ENCODE measurements at regions not wholly inside any gene's neighbourhood (a gene's known extent, or its start where the extent isn't known, plus 50 kb on each side); places are given as distances from the start of the nearest gene placed in this dataset.

DNA sequence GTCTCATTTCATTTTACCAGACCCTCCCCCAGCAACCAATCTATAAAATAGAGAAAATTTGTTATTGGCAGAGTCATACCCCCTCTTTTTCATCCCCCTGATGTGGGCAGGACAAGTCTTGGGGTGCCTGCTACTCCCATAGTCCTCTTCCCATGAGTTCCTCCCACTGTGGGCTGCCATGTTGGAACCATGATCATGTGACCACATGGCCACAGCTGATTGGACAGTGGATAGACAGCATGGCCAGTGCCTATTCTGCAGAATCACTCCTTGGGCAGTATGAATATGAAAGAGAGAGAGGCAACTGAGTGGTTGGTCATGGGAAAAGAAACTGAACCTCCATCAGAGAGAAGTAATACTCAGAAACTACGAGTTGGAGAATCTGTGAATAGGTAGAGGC lies 84.9 kb downstream of the PDCL3 start:
- H3K9me3 ChIP-seq (ENCODE audit: control insufficient read depth, insufficient read depth, low read depth, low read length): no peaks in the 10 kb centered on the region
- CTCF ChIA-PET: interaction anchor here (2.6 kb wide), 1 partner anchor 38 kb away, joined by 9 read pairs; no protein-coding TSS in a partner anchor
- no peaks in the 10 kb centered on the region for H3K4me1 ChIP-seq (ENCODE audit: control insufficient read depth, insufficient read depth, low read length)
- POLR2A ChIA-PET: no interaction called here
- no peak overlapping the region for H3K27ac ChIP-seq (ENCODE audit: extremely low read depth, low read depth, low read length)
- H3K4me3 ChIP-seq (ENCODE audit: low read depth, low read length): no peak overlapping the region
- no peaks in the 10 kb centered on the region for H3K36me3 ChIP-seq (ENCODE audit: control insufficient read depth in 2 of 2, insufficient read depth in 1 of 2, low read length in 2 of 2)
- TF ChIP-seq, protein P1, sequence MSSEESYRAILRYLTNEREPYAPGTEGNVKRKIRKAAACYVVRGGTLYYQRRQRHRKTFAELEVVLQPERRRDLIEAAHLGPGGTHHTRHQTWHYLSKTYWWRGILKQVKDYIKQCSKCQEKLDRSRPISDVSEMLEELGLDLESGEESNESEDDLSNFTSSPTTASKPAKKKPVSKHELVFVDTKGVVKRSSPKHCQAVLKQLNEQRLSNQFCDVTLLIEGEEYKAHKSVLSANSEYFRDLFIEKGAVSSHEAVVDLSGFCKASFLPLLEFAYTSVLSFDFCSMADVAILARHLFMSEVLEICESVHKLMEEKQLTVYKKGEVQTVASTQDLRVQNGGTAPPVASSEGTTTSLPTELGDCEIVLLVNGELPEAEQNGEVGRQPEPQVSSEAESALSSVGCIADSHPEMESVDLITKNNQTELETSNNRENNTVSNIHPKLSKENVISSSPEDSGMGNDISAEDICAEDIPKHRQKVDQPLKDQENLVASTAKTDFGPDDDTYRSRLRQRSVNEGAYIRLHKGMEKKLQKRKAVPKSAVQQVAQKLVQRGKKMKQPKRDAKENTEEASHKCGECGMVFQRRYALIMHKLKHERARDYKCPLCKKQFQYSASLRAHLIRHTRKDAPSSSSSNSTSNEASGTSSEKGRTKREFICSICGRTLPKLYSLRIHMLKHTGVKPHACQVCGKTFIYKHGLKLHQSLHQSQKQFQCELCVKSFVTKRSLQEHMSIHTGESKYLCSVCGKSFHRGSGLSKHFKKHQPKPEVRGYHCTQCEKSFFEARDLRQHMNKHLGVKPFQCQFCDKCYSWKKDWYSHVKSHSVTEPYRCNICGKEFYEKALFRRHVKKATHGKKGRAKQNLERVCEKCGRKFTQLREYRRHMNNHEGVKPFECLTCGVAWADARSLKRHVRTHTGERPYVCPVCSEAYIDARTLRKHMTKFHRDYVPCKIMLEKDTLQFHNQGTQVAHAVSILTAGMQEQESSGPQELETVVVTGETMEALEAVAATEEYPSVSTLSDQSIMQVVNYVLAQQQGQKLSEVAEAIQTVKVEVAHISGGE (tag by site-specific recombination; conservative IDR thresholded peaks at IDR 0.05; ENCODE audit: low read depth): no peak
- TF ChIP-seq, protein P2, sequence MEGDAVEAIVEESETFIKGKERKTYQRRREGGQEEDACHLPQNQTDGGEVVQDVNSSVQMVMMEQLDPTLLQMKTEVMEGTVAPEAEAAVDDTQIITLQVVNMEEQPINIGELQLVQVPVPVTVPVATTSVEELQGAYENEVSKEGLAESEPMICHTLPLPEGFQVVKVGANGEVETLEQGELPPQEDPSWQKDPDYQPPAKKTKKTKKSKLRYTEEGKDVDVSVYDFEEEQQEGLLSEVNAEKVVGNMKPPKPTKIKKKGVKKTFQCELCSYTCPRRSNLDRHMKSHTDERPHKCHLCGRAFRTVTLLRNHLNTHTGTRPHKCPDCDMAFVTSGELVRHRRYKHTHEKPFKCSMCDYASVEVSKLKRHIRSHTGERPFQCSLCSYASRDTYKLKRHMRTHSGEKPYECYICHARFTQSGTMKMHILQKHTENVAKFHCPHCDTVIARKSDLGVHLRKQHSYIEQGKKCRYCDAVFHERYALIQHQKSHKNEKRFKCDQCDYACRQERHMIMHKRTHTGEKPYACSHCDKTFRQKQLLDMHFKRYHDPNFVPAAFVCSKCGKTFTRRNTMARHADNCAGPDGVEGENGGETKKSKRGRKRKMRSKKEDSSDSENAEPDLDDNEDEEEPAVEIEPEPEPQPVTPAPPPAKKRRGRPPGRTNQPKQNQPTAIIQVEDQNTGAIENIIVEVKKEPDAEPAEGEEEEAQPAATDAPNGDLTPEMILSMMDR (tag by site-specific recombination; IDR thresholded peaks at IDR 0.05): no peak
- no peak for TF ChIP-seq ZNF777 (tag by site-specific recombination; IDR thresholded peaks at IDR 0.05; ENCODE audit: borderline replicate concordance)
- no peak for TF ChIP-seq ZNF776 (tag by site-specific recombination; IDR thresholded peaks at IDR 0.05; ENCODE audit: borderline replicate concordance)
- no peak for TF ChIP-seq ZNF146 (tag by site-specific recombination; IDR thresholded peaks at IDR 0.05)
- no peak for TF ChIP-seq ZNF239 (tag by site-specific recombination; IDR thresholded peaks at IDR 0.05)
- no peak for TF ChIP-seq ZNF768 (tag by site-specific recombination; IDR thresholded peaks at IDR 0.05)
- no peak for TF ChIP-seq BCL11B (tag by site-specific recombination; IDR thresholded peaks at IDR 0.05; ENCODE audit: low read depth)

DNA sequence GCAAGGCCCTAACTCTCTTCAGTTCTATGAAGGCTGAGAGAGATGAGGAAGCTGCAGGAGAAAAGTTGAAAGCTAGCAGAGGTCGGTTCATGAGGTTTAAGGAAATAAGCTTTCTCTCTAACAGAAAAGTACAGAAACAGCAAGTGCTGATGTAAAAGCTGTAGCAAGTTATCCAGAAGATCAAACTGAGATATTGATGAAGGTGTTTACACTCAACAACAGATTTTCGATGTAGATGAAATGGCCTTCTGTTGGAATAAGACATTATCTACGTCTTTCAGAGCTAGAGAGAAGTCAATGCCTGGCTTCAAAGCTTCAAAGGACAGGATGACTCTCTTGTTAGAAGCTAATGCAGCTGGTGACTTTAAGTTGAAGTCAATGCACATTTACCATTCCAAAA lies 87.4 kb downstream of the PDCL3 start:
- H3K4me3 ChIP-seq (ENCODE audit: low read depth, low read length): no peak overlapping the region
- H3K4me1 ChIP-seq (ENCODE audit: control insufficient read depth, insufficient read depth, low read length): no peaks in the 10 kb centered on the region
- no peak for TF ChIP-seq ZNF24 (tag by site-specific recombination; IDR thresholded peaks at IDR 0.05)
- TF ChIP-seq ZNF626 (tag by site-specific recombination; IDR thresholded peaks at IDR 0.05): no peak
- no peak for TF ChIP-seq ZNF394 (tag by site-specific recombination; IDR thresholded peaks at IDR 0.05; ENCODE audit: borderline replicate concordance)
- no peak for TF ChIP-seq ZNF169 (tag by site-specific recombination; IDR thresholded peaks at IDR 0.05)
- TF ChIP-seq PRDM1 (tag by site-specific recombination; IDR thresholded peaks at IDR 0.05): no peak
- no peak for TF ChIP-seq KLF8 (tag by site-specific recombination; IDR thresholded peaks at IDR 0.05)
- no peak for TF ChIP-seq ZNF623 (tag by site-specific recombination; IDR thresholded peaks at IDR 0.05)
- no peak for TF ChIP-seq RBAK (tag by site-specific recombination; IDR thresholded peaks at IDR 0.05)
- no peak for TF ChIP-seq ZNF404 (tag by site-specific recombination; IDR thresholded peaks at IDR 0.05)
- TF ChIP-seq ZNF571 (tag by site-specific recombination; IDR thresholded peaks at IDR 0.05): no peak
- TF ChIP-seq KLF10 (tag by site-specific recombination; IDR thresholded peaks at IDR 0.05): no peak
- TF ChIP-seq, protein P3, sequence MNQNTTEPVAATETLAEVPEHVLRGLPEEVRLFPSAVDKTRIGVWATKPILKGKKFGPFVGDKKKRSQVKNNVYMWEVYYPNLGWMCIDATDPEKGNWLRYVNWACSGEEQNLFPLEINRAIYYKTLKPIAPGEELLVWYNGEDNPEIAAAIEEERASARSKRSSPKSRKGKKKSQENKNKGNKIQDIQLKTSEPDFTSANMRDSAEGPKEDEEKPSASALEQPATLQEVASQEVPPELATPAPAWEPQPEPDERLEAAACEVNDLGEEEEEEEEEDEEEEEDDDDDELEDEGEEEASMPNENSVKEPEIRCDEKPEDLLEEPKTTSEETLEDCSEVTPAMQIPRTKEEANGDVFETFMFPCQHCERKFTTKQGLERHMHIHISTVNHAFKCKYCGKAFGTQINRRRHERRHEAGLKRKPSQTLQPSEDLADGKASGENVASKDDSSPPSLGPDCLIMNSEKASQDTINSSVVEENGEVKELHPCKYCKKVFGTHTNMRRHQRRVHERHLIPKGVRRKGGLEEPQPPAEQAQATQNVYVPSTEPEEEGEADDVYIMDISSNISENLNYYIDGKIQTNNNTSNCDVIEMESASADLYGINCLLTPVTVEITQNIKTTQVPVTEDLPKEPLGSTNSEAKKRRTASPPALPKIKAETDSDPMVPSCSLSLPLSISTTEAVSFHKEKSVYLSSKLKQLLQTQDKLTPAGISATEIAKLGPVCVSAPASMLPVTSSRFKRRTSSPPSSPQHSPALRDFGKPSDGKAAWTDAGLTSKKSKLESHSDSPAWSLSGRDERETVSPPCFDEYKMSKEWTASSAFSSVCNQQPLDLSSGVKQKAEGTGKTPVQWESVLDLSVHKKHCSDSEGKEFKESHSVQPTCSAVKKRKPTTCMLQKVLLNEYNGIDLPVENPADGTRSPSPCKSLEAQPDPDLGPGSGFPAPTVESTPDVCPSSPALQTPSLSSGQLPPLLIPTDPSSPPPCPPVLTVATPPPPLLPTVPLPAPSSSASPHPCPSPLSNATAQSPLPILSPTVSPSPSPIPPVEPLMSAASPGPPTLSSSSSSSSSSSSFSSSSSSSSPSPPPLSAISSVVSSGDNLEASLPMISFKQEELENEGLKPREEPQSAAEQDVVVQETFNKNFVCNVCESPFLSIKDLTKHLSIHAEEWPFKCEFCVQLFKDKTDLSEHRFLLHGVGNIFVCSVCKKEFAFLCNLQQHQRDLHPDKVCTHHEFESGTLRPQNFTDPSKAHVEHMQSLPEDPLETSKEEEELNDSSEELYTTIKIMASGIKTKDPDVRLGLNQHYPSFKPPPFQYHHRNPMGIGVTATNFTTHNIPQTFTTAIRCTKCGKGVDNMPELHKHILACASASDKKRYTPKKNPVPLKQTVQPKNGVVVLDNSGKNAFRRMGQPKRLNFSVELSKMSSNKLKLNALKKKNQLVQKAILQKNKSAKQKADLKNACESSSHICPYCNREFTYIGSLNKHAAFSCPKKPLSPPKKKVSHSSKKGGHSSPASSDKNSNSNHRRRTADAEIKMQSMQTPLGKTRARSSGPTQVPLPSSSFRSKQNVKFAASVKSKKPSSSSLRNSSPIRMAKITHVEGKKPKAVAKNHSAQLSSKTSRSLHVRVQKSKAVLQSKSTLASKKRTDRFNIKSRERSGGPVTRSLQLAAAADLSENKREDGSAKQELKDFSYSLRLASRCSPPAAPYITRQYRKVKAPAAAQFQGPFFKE (tag by site-specific recombination; IDR thresholded peaks at IDR 0.05; ENCODE audit: borderline replicate concordance): no peak
- TF ChIP-seq ZNF585B (tag by site-specific recombination; IDR thresholded peaks at IDR 0.05): no peak
- no peak for TF ChIP-seq ZSCAN23 (tag by site-specific recombination; IDR thresholded peaks at IDR 0.05)
- no peak for TF ChIP-seq ZNF560 (tag by site-specific recombination; IDR thresholded peaks at IDR 0.05; ENCODE audit: borderline replicate concordance)
- no peak for TF ChIP-seq BCL11B (tag by site-specific recombination; IDR thresholded peaks at IDR 0.05; ENCODE audit: low read depth)
- H3K27ac ChIP-seq (ENCODE audit: extremely low read depth, low read depth, low read length): no peak overlapping the region
- H3K36me3 ChIP-seq (ENCODE audit: control insufficient read depth in 2 of 2, insufficient read depth in 1 of 2, low read length in 2 of 2): no peaks in the 10 kb centered on the region
- ChIA-PET POLR2A (interaction anchor here (0.6 kb wide), 1 partner anchor 16 kb away, joined by 4 read pairs; no protein-coding TSS in a partner anchor), CTCF (interaction anchor here (0.6 to 2.4 kb wide), 2 partner anchors 44 to 268 kb away, joined by 4 to 5 read pairs; no protein-coding TSS in a partner anchor)
- H3K9me3 ChIP-seq (ENCODE audit: control insufficient read depth, insufficient read depth, low read depth, low read length): no peaks in the 10 kb centered on the region

Measured in HEK293 (cell line).